Smooth muscle cell of the brain vasculature (primary cell): ENCODE measurements at regions not wholly inside any gene's neighbourhood (a gene's known extent, or its start where the extent isn't known, plus 50 kb on each side); places are given as distances from the start of the nearest gene placed in this dataset.

ENCODE experiments used
- DNase-seq: peaks from one replicate; pipeline ENCODE4 v3.0.0-alpha.2; 2012; ENCODE audit warnings: low read depth, low spot score

DNA sequence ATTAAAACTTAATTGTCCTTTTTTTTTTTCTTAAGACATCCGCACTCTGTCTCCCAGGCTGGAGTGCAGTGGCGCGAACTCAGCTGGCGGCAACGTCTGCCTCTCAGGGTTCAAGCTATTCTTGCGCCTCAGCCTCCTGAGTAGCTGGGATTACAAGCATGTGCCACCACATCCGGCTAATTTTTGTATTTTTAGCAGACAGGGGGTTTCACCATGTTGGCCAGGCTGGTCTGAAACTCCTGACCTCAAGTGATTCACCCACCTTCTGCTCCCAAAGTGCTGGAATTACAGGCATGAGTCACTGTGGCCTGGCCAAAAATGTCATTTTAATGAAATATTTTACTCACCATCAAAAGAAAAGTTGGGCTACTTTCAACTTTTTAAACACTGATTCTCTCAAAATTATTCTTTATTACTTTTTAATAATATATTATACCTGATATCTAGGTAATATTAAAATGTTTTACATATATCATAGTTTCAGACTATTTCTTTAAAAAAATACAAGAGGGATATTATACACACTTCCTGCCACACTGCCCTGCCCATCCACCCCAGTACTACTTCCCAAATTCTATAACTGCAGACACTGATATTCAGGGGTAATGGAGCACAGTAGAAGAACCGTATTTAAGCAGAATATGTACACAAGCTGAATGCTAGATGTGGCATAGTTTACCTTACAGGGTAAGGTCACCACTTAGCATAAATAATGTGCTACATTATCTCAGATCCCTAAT lies 723.9 kb upstream of the ZNF385D start:
- no peak for DNase-seq

DNA sequence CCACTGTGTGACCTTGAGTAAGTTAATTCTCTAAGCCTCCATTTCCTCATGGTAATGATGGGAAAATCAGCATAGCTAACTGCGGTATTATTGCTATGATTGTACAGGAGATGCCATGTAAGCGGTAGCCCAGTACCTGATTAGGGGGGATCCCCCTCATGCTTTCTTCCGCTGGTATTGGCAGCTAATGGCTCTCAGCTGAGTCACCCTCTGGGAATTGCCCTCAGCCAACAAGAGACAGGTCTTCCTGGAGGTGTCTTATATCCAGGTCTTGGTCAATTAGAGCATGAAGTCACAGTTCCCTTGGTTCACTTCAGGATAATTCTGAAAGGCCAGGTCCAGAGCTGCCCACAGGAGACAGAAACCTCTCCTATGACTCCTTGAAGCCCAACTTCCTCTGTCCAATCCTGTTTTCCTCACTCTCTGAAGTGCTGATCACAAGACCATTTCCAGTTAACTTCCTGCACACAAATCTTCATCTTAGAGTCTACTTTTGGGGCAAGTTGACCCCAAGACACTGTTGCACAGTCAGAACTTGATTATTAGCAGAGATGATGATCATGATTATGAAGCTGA lies 724.7 kb upstream of the ZNF385D start:
- DNase-seq = no peak

DNA sequence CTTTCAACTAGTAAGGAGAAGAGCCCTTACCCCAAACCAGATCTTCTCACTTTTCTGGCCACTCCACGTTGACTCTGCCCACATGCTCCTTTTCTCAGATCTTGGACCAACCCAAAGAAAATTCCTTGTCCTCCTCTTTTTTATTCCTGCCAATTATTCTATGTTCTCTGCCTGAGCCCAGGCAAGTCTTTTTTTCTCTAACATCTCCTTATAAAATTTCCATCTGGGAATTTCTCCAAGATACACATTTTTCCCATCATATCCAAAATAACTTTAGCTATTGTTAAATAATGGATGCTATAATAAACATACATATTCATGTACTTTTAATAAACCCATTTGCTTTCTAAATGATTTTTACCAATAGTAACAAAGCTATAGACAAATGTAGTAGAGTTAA lies 726.0 kb upstream of the ZNF385D start:
- no peak for DNase-seq

DNA sequence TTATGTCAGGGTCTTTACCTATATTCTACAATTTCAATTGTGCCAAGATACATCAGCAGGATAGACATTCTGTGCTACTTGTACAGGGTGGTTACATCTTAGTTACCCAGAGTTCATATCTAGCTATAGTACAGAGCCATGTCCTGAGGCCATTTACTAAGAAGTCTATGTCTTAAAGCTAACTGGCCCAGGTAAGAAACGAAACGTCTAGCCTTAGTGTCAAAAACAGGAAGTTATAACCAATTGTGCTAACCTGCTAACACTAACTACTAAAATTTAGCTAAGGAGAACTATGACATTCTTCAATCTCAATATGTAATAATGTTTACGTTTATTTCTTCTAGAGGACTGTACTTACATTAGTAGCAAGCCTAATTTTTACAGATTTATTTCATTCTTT lies 717.2 kb upstream of the UBE2E2 start:
- no peak for DNase-seq

DNA sequence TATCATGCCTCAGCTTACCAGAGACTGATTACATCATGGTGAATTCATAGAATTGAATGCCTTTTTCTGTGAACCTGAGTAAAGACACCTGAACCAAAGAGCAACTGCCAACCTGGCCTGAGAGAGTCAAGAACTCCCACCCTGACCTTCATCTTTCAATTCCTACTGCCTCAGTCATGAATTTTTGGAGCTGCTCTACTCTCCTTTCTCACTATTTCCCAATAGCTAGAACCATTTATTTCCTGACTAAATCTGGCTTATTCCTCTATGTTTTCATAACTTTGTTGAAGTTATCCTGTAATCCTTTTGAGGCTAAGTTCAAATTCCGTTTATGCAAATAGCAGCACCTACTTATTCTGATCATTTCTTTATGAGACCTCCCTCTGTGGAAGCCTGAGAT lies 712.4 kb upstream of the UBE2E2 start:
- no peak for DNase-seq

DNA sequence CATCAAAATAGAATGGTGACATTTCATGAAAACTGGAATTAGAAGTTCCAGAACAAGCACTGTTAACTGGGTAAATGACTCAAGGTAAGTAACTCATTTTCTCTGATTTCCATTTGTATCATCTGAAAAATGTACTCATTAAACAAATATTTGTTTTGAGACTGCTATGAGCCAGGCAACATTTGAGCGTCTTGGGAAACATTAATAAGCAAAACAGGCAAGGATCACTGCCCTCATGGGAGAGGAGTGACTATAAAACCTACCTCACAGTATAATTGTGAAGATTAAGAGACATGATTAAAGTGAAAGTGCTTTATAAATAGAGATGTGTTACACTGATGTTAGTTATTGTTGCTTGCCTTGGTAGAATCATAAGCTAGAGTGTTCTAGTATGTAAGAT lies 711.8 kb upstream of the UBE2E2 start:
- no peak for DNase-seq

DNA sequence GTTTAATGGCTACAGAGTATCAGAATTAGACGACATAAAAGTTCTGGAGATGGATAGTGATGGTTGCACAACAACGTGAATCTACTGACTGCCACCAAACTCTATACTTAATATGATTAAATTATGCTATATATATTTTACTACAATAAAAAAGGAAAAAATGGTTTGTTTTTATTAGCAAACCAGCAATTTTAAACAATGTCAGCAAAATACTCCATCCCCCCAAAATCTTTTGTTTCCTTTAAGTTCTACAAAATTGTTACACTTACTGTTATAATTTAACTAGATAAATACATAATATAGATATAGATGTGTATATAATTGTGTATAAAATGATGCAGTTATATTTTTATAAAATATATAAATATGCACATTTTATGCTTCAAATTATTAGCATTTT lies 710.8 kb upstream of the UBE2E2 start:
- DNase-seq = no peak

DNA sequence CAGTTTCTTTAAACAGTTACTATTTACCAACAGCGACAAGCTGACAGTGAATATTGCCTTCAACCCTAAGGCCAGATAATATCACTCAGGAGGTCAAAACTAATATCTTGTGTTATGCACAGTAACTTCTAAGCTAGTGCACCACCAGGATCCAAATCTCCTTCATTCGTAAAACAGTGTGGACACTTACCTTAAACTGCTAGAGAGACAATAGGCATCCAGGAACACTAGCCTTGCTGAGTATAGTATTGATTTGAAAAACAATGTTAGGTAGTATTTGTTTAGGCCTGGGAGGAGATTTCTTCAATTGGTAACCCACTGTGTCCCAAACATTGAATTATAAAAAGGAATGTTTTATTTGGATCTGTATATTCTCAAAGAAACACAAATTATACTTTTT lies 707.9 kb upstream of the UBE2E2 start:
- no peak for DNase-seq

DNA sequence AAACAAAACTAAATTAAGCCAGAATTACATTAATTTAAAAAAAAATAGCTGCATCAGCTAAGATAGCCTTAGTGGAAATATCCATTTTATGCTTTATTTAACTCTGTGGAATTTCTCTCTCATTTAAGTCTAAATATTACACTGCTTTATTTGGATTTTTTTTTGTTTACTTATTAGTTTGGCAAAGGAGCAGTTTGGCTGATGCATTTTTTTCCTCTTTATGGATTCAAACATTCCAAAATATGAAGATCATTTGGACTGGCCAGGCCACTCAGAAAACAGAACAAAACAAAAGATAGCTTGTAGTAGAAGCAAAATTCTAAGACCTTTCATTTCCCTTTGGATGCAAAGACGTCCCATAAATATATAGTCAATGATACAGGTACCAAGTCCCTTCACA lies 707.3 kb upstream of the UBE2E2 start:
- no peak for DNase-seq

DNA sequence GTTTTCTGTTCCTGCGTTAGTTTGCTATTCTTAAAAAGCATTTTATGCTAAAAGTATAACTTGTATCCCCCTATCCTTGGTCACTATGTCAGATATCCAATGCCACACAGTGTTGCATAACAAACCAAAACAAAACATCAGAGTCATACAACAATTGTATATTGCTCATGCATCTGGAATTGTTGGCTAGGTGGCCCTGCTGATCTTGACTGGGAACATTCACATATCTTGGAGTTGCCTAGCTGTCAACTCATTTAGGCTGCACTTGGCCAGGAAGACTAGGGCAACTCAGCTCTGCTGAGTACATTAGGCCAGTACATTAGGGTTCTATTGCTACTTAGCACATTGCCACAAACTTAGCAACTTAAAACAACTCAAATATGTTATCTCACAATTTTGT lies 706.5 kb upstream of the UBE2E2 start:
- no peak for DNase-seq

DNA sequence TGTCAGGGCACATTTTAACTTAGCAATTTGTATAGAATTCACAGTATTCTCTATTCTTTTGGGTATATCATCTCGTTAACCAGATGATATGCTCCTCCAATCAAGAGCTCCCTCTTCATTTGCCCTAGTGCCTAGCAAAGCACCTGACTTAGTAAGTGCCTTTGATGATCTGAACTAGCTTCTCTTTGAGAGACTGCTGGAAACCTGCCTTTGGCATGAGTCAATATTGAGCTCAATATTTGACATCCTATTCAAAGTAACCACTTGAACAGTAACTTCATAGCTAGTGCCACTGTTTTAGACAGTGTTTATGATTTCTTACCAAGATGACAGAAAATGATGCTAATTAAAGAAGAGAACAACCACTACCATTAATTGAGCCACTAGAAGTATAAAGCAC lies 696.3 kb upstream of the UBE2E2 start:
- DNase-seq = no peak

DNA sequence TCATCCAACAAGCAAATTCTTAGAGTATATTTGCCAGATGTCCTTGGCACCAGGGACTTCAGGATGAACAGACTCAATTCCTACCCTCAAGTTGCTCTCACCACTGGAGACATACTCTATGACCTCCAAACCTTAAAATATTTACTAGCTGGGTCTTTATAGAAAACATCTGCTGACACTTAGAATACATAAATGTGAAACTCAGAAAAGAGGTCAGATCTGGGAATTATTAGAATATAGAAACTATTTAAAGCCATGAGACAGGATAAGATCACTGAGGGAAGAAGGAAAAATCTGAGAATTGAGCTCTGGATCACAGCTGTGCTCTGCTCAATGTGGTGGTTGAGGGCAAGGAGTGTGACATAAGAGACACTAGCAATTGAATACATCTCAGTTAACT lies 695.4 kb upstream of the UBE2E2 start:
- no peak for DNase-seq

DNA sequence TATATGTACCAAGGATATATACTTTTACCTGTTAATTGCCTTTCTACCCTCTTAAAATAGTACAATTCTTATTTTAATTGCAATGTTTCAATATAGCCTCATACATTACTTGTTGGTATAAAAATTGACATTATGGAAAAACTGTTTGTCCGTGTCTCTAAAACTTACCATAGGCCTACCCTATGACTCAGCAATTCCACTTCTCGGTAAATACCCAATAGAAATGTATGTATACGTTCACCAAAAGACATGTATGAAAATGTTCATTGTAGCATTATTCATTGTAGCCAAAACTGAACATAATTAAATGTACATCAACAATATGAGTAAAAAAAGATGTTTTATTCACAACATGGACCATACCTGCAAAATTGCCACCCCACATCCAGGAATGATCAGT lies 679.2 kb upstream of the UBE2E2 start:
- DNase-seq = no peak

DNA sequence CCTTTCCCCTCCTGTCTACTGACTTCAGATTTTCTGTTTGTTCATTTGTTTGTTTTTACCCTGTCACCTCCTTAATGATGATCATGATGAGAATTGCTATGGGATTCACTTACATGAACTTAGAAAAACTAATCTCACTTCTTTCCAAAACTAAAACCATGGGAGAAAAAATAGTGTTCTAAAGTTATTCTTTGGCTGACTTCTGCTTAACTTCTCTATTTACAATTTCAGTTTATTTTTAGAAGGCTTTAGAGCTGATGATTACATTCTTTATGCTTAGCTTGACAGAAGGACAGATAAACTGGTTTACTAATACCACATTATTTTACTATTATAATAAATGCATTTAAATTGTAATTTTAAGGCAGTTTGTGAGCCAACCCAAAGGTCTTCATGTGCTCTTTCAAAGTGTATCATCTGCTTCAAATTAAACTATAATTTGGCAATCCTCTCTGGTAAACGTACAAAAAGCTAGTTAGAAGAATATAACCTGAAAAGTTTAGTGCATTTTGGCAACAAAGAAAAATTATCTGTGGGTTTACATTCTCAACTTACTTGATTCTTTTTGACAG lies 676.8 kb upstream of the UBE2E2 start:
- no peak for DNase-seq

DNA sequence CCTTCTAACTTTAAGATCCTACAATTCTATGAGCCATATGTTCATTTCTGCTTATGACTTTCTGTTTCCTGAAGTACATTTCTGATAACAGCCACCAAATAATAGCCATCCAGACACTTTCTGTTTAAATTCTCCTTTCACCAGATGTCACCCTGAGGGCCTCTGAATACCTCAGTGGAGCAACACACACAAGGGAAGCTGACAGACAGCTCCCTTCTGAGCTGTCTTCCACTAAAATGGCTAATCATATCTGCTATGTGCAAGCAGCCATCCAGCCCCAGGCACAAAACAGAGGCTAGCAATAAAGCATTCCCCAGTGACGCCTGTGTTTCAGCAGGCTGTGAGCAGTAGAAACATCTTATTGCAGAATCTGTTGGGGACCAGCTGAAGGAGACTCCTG lies 666.6 kb upstream of the UBE2E2 start:
- no peak for DNase-seq

DNA sequence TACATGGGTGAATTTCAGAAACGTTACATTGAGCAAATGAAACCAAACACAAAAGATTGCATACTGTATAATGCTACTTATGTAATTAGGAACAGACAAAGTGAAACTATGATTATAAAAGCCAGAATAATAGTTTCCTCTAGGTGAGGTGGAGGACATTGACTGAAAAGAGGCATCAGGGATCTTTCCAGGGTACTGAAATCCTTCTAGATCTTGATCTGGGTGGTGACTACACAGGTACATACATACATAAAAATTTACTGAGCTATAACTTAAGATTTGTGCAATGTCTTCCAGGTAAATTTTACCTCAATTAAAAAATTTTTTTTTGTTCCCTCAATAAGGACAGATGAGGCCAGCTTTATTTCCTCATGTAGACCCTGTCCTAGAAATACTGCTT lies 665.6 kb upstream of the UBE2E2 start:
- DNase-seq = no peak

DNA sequence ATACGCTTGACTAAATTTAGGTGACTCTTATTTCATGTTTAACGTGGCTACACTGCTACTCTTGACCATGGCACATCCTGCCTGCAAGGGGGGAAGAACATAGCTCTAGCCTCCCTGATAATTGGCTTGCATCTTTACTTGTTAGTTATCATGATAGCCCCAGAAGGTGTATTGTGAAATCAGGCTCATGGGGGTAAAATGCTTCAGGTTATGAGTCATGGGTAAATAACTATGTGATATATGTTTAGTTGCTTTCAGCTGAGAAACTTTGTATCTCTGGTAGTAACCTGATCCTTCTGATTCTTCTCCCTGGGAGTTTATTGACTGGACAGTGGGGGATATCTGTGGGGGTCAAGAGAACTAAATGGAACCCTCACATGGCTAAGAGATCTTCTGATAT lies 660.8 kb upstream of the UBE2E2 start:
- DNase-seq = no peak

DNA sequence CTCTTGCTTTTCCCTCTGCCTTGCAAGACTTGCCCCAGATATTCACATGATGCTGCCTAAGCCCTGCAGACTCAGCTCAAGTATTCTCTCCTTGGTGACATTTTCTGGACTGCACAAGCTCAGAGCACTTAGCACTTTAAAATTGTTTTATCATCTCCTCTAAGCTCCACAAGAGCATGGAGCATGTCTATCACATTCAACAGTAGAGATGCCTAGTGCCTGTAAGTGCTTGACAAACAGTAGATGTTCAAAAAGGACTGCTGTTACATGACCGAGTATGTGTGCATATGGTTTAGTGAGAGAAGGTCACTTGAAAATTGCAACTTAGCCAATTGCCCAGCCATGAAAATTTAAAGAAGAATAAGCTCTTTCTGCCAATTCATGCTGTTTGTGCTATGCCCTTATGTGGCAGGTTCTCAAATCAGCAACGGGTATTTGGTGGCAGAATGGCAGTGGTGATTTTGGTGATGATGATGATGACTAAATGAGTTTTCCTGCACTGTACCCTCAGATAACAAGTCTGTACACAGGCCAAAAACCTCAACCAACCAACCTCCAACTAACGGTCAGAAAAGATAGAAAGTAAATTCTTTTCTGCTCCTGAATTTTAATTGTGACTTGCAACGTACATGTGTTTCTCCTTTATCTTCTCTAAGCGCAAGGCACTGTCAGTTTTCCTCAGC lies 647.2 kb upstream of the UBE2E2 start:
- no peak for DNase-seq

DNA sequence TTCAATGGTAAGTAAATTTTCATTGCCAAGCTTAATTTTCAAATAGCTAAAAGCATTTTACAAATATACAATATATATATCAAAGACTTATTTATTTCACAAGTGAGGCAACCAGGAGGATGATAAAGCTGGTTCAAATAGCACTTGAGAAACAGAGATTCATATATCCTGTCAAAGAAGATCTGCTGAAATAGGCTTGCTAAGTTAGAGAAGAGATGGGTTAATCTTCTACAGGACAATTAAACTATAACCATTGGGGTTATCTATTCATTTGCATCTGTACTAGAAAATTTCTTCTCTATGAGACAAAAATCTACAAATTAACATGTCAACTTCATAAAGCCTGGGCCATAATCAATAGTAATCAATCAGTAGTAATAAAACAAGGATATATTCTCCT lies 637.7 kb upstream of the UBE2E2 start:
- DNase-seq = no peak

DNA sequence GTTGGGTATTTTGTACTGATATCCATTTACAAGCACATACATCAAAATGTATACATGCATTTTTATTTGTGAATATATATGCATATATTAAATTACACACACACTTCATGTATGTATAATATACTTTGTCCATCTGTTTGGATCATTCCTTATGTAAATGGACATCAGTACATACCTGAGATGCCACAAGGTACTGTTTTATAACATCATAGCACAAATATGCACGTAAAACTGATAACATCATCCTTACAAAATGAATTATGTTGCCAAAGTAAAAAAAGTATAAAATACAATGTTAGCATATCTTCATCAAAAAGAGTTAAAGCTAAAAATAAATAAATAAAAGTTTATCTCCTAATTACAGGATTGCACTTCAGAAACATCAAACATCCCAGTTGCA lies 634.8 kb upstream of the UBE2E2 start:
- no peak for DNase-seq

DNA sequence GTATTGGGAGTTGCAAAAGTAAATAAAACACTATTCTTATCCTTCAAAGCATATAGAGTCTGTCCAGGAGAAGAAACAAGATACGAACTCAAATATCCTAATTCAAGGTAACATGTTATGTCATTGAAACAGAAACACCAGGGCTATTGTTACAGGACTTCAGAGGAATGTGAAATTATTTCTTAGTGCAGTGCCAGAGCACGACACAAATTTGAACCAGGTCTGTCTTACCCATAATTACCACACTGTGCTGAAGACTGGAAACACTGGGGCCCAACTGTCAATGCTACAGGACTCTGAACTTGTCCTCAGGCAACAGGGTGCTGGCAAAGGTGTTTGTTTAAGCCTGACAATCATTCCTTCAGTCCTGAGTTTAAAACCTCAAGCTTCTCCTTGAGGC lies 633.6 kb upstream of the UBE2E2 start:
- no peak for DNase-seq

DNA sequence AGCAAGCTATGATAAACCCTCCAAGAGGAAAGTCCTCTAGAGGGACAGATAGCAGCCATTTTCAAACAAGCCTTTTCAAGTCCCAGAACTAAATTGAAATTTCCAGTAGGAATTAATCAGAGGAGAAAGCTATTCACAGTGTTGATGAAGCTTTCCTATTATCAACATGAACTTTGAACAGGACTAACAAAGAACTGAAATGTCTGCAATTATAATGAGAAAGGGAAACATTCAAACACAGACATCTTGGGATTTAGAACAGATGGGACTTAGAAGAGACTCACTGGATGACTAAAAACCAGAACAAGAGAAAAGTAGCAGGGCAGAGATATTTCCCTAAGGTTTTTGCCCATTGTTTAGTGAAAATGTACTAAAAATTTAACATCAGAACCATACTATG lies 622.1 kb upstream of the UBE2E2 start:
- no peak for DNase-seq

DNA sequence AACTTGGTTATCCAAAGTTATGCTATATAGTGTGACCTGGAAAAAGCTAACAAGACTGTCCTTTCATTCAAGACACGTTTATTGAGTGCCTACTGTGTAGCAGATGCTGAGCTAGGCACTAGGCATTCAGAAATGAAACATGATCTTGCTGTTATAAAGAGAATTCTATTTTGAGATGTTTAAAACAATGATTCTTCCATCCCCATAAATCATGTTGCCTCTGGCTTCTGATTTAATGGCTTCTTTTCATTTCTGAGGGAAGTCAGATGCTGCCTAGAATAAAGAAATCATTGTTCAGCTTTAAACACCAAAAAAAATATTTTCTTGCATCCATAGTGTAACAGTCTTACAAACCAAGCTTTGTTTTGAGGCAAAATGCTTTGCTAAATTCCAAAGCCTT lies 620.9 kb upstream of the UBE2E2 start:
- DNase-seq = no peak
